Pulmonary artery endothelial cell (primary cell): ENCODE measurements at regions not wholly inside any gene's neighbourhood (a gene's known extent, or its start where the extent isn't known, plus 50 kb on each side); places are given as distances from the start of the nearest gene placed in this dataset.

Source experiments
- DNase-seq: peaks from one replicate; pipeline ENCODE4 v3.0.0-alpha.2; 2011; ENCODE audit warnings: low read depth, low spot score

GRCh38 chr19:28886708-28887107 is 326.2 kb downstream of the UQCRFS1 start:
- DNase-seq = no peak

- no peak for DNase-seq
Measured at GRCh38 chr19:28885965-28886364, 327.0 kb downstream of the UQCRFS1 start.

- DNase-seq = no peak
Measured at GRCh38 chr19:28884786-28885476, 328.0 kb downstream of the UQCRFS1 start.

GRCh38 chr19:28883241-28883693 is 329.7 kb downstream of the UQCRFS1 start:
- DNase-seq = no peak

GRCh38 chr19:28882818-28883217 is 330.1 kb downstream of the UQCRFS1 start:
- no peak for DNase-seq

- no peak for DNase-seq
Measured at GRCh38 chr19:28881616-28882015, 331.3 kb downstream of the UQCRFS1 start.

GRCh38 chr19:28880735-28881401 is 332.1 kb downstream of the UQCRFS1 start:
- no peak for DNase-seq

- DNase-seq = peak; percentile 5
Measured at GRCh38 chr19:28878862-28879566, 333.9 kb downstream of the UQCRFS1 start.

GRCh38 chr19:28876609-28877123 is 336.3 kb downstream of the UQCRFS1 start:
- no peak for DNase-seq

GRCh38 chr19:28874742-28875141 is 338.2 kb downstream of the UQCRFS1 start:
- no peak for DNase-seq

- DNase-seq = no peak
Measured at GRCh38 chr19:28873301-28873700, 339.6 kb downstream of the UQCRFS1 start.

- DNase-seq = no peak
Measured at GRCh38 chr19:28871099-28871725, 341.7 kb downstream of the UQCRFS1 start.

GRCh38 chr19:28869459-28869858 is 343.5 kb downstream of the UQCRFS1 start:
- DNase-seq = no peak

GRCh38 chr19:28868836-28869235 is 344.1 kb downstream of the UQCRFS1 start:
- DNase-seq = no peak

- no peak for DNase-seq
Measured at GRCh38 chr19:28867978-28868377, 345.0 kb downstream of the UQCRFS1 start.

- no peak for DNase-seq
Measured at GRCh38 chr19:28864577-28865042, 348.3 kb downstream of the UQCRFS1 start.

GRCh38 chr19:28864024-28864503 is 348.9 kb downstream of the UQCRFS1 start:
- no peak for DNase-seq

- no peak for DNase-seq
Measured at GRCh38 chr19:28862238-28862637, 350.7 kb downstream of the UQCRFS1 start.

- no peak for DNase-seq
Measured at GRCh38 chr19:28859811-28860210, 353.1 kb downstream of the UQCRFS1 start.

- no peak for DNase-seq
Measured at GRCh38 chr19:28858933-28859332, 354.0 kb downstream of the UQCRFS1 start.

GRCh38 chr19:28857967-28858366 is 355.0 kb downstream of the UQCRFS1 start:
- no peak for DNase-seq
